ENCODE measurements at regions not wholly inside any gene's neighbourhood (a gene's known extent, or its start where the extent isn't known, plus 50 kb on each side); places are given as distances from the start of the nearest gene placed in this dataset.

GRCh38 chr5:52661903-52662595 lies 125.7 kb upstream of the ITGA1 start:
- TF ChIP-seq CTCF (IDR thresholded peaks at IDR 0.05; ENCODE audit: low read depth, low read length), result no peak

GRCh38 chr5:52665559-52665958 lies 122.2 kb upstream of the ITGA1 start:
- TF ChIP-seq CTCF (IDR thresholded peaks at IDR 0.05; ENCODE audit: low read depth, low read length), result no peak
- no peak overlapping the region for H3K4me3 ChIP-seq (ENCODE audit: low read depth, low read length)

More at GRCh38 chr5:52661903-52662595, 125.7 kb upstream of the ITGA1 start:
- H3K4me3 ChIP-seq (ENCODE audit: low read depth, low read length), result no peak overlapping the region

- no peak overlapping the region for H3K4me3 ChIP-seq (ENCODE audit: low read depth, low read length)
- no peak for TF ChIP-seq CTCF (IDR thresholded peaks at IDR 0.05; ENCODE audit: low read depth, low read length)
Measured at GRCh38 chr5:52668139-52668538, 119.6 kb upstream of the ITGA1 start.

- TF ChIP-seq CTCF (IDR thresholded peaks at IDR 0.05; ENCODE audit: low read depth, low read length), result no peak
- no peak overlapping the region for H3K4me3 ChIP-seq (ENCODE audit: low read depth, low read length)
Measured at GRCh38 chr5:52668544-52669185, 119.1 kb upstream of the ITGA1 start.

GRCh38 chr5:52672459-52672858 lies 115.3 kb upstream of the ITGA1 start:
- TF ChIP-seq CTCF (IDR thresholded peaks at IDR 0.05; ENCODE audit: low read depth, low read length), result no peak

GRCh38 chr5:52673495-52673894 lies 114.2 kb upstream of the ITGA1 start:
- H3K4me3 ChIP-seq (ENCODE audit: low read depth, low read length), result no peak overlapping the region
- no peak for TF ChIP-seq CTCF (IDR thresholded peaks at IDR 0.05; ENCODE audit: low read depth, low read length)

More at GRCh38 chr5:52672459-52672858, 115.3 kb upstream of the ITGA1 start:
- no peak overlapping the region for H3K4me3 ChIP-seq (ENCODE audit: low read depth, low read length)

GRCh38 chr5:52674815-52675545 lies 112.7 kb upstream of the ITGA1 start:
- H3K4me3 ChIP-seq (ENCODE audit: low read depth, low read length), result peak overlapping the region; percentile 46
- TF ChIP-seq CTCF (IDR thresholded peaks at IDR 0.05; ENCODE audit: low read depth, low read length), result no peak

Data from WI38 (cell line).